ENCODE measurements at regions not wholly inside any gene's neighbourhood (a gene's known extent, or its start where the extent isn't known, plus 50 kb on each side); places are given as distances from the start of the nearest gene placed in this dataset.

- TF ChIP-seq CTCF (IDR thresholded peaks at IDR 0.05): no peak
- DNase-seq: no peak
- Histone ChIP-seq H3K9me3 (no peaks in the 10 kb centered on the region), H3K36me3 (ENCODE audit: low read depth) (no peaks in the 10 kb centered on the region), H3K4me1 (ENCODE audit: low read depth) (no peaks in the 10 kb centered on the region), H3K4me3 (no peak overlapping the region)
- ATAC-seq: no peak
- intact Hi-C loops (cut with DNase I, micrococcal nuclease): loop anchor here (10.0 kb wide), 2 partner anchors 937 to 947 kb away; no protein-coding TSS in a partner anchor
Observed at GRCh38 chr11:116272181-116272789, 500.5 kb downstream of the BUD13 start.

GRCh38 chr11:116271479-116271878 lies 501.3 kb downstream of the BUD13 start:
- Histone ChIP-seq H3K36me3 (ENCODE audit: low read depth) (no peaks in the 10 kb centered on the region), H3K4me1 (ENCODE audit: low read depth) (no peaks in the 10 kb centered on the region), H3K4me3 (no peak overlapping the region), H3K9me3 (no peaks in the 10 kb centered on the region)
- ATAC-seq: no peak
- DNase-seq: no peak
- no peak for TF ChIP-seq CTCF (IDR thresholded peaks at IDR 0.05)
- intact Hi-C loops (cut with DNase I, micrococcal nuclease): loop anchor here (10.0 kb wide), 2 partner anchors 937 to 947 kb away; no protein-coding TSS in a partner anchor

GRCh38 chr11:116267146-116267545 lies 505.6 kb downstream of the BUD13 start:
- no peak for TF ChIP-seq CTCF (IDR thresholded peaks at IDR 0.05)
- ATAC-seq: no peak
- Histone ChIP-seq H3K4me1 (ENCODE audit: low read depth) (no peaks in the 10 kb centered on the region), H3K36me3 (ENCODE audit: low read depth) (no peaks in the 10 kb centered on the region), H3K9me3 (no peaks in the 10 kb centered on the region), H3K4me3 (no peak overlapping the region)
- DNase-seq: no peak
- intact Hi-C loops (cut with DNase I, micrococcal nuclease): no loop called here

GRCh38 chr11:116263770-116264169 lies 509.0 kb downstream of the BUD13 start:
- intact Hi-C loops (cut with DNase I, micrococcal nuclease): no loop called here
- Histone ChIP-seq H3K9me3 (no peaks in the 10 kb centered on the region), H3K36me3 (ENCODE audit: low read depth) (no peaks in the 10 kb centered on the region), H3K4me1 (ENCODE audit: low read depth) (no peaks in the 10 kb centered on the region), H3K4me3 (no peak overlapping the region)
- TF ChIP-seq CTCF (IDR thresholded peaks at IDR 0.05): no peak
- ATAC-seq: no peak
- DNase-seq: no peak

- no peaks in the 10 kb centered on the region for H3K36me3 ChIP-seq (ENCODE audit: low read depth)
- no peak for TF ChIP-seq CTCF (IDR thresholded peaks at IDR 0.05)
- DNase-seq: no peak
- H3K9me3 ChIP-seq: no peaks in the 10 kb centered on the region
- no peak for ATAC-seq
- H3K4me1 ChIP-seq (ENCODE audit: low read depth): no peaks in the 10 kb centered on the region
- H3K4me3 ChIP-seq: no peak overlapping the region
- intact Hi-C loops (cut with DNase I, micrococcal nuclease): no loop called here
Observed at GRCh38 chr11:116263019-116263418, 509.8 kb downstream of the BUD13 start.

GRCh38 chr11:116262370-116262769 lies 510.4 kb downstream of the BUD13 start:
- TF ChIP-seq CTCF (IDR thresholded peaks at IDR 0.05): no peak
- Histone ChIP-seq H3K36me3 (ENCODE audit: low read depth) (no peaks in the 10 kb centered on the region), H3K4me1 (ENCODE audit: low read depth) (no peaks in the 10 kb centered on the region), H3K4me3 (no peak overlapping the region), H3K9me3 (no peaks in the 10 kb centered on the region)
- ATAC-seq (no peak), DNase-seq (no peak)
- intact Hi-C loops (cut with DNase I, micrococcal nuclease): no loop called here
